Smooth muscle cell (in vitro differentiated cells): ENCODE measurements at regions not wholly inside any gene's neighbourhood (a gene's known extent, or its start where the extent isn't known, plus 50 kb on each side); places are given as distances from the start of the nearest gene placed in this dataset.

Experiments used
- DNase-seq: peaks from one replicate; lab custom pipeline; 2025; ENCODE audit not compliant: unreplicated experiment; lab: John Stamatoyannopoulos, UW
- H2AFZ ChIP-seq: fragments of 200-600 bp; sonication (generic); 2 replicates; pipeline ENCODE4 v1.6.0; 2016; ENCODE audit warnings: antibody characterized with exemption, low read depth, mild to moderate bottlenecking
- H3F3A ChIP-seq: fragments of 200-600 bp; sonication (generic); 2 replicates; pipeline ENCODE4 v1.6.0; 2017; ENCODE audit warnings: antibody characterized with exemption, low read depth
- H3K27ac ChIP-seq: fragments of 200-600 bp; sonication (generic); 2 replicates; pipeline ENCODE4 v1.5.1; 2016; ENCODE audit warnings: low read depth, mild to moderate bottlenecking
- H3K27me3 ChIP-seq: fragments of 200-600 bp; sonication (generic); 2 replicates; pipeline ENCODE4 v1.6.1; 2016; ENCODE audit warnings: low read depth, mild to moderate bottlenecking
- H3K36me3 ChIP-seq: fragments of 200-600 bp; sonication (generic); 2 replicates; pipeline ENCODE4 v1.5.1; 2016; ENCODE audit warnings: low read depth
- H3K4me1 ChIP-seq: fragments of 200-600 bp; sonication (generic); 2 replicates; pipeline ENCODE4 v1.5.1; 2016; ENCODE audit warnings: low read depth
- H3K4me2 ChIP-seq: fragments of 200-600 bp; sonication (generic); 2 replicates; pipeline ENCODE4 v1.6.0; 2016; ENCODE audit warnings: mild to moderate bottlenecking
- H3K4me3 ChIP-seq: fragments of 200-600 bp; sonication (generic); 2 replicates; pipeline ENCODE4 v1.5.1; 2016; ENCODE audit warnings: mild to moderate bottlenecking
- H3K79me2 ChIP-seq: fragments of 200-600 bp; sonication (generic); 2 replicates; pipeline ENCODE4 v1.6.0; 2016; ENCODE audit warnings: low read depth, mild to moderate bottlenecking
- H3K9ac ChIP-seq: fragments of 200-600 bp; sonication (generic); 2 replicates; pipeline ENCODE4 v1.6.0; 2016; ENCODE audit warnings: low read depth
- H3K9me3 ChIP-seq: fragments of 200-600 bp; sonication (generic); replicated peaks from 2 replicates; pipeline ENCODE4 v1.5.1; 2016; ENCODE audit warnings: low read depth
- H4K20me1 ChIP-seq: fragments of 200-600 bp; sonication (generic); 2 replicates; pipeline ENCODE4 v1.6.0; 2016; ENCODE audit warnings: low read depth
- WGBS: methylation state at CpG from one replicate; pipeline ENCODE4 v1.1.7; 2016; ENCODE audit warnings: low lambda C conversion rate; 5-methylcytosine and 5-hydroxymethylcytosine counted together
- TF ChIP-seq, protein P1 (sequence below): fragments of 200-600 bp; sonication (generic); IDR thresholded peaks from 2 replicates; pipeline ENCODE4 v1.5.1; 2017; ENCODE audit warnings: borderline replicate concordance, mild to moderate bottlenecking, antibody characterized with exemption; ENCODE audit not compliant: insufficient read depth, poor library complexity, severe bottlenecking

DNA sequence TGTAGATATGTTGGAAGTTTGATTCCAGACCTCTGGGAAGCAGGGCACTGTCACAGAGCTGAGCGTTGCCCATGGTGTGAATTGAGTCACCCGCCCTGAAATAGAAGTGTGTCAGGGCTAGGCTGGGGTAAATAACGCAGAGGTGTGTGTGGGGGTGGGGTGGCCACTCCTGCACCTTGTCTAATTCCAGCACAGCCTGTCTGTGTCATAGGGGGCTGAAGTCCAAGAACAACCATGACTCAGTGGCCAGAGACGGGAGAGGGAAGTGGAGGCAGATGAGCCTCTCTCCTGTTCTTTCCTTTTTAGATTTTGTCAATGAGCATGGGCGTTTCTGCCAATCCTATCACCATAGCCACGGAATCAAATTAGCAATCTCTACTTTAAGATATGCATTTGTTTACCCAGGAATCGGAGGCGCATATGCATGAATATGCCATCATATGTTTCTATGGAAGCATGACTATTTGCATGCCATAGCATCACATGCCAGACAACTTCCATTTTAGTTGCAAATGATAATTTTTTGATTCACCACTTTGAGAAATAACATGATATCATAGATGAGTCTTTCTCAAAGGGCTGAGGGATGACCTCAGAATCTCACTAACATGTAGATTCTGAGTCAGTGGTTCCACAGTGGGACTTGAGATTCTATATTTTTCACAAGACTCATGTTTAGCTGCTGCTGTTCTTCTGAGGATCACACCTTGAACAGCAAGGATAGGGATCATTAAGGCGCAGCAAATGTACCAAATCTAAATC is 852.9 kb downstream of the DCDC2C start:
- no peak for DNase-seq
- Histone ChIP-seq H3K27ac (no peak overlapping the region), H3K4me2 (no peak overlapping the region), H3K4me3 (no peak overlapping the region), H3K9me3 (no peaks in the 10 kb centered on the region), H4K20me1 (no peaks in the 10 kb centered on the region), H3K27me3 (no peaks in the 10 kb centered on the region), H3K4me1 (no peaks in the 10 kb centered on the region), H3K36me3 (no peaks in the 10 kb centered on the region), H3K9ac (no peak overlapping the region), H2AFZ (no peak overlapping the region), H3K79me2 (no peaks in the 10 kb centered on the region), H3F3A (no peaks in the 10 kb centered on the region)
- TF ChIP-seq, protein P1, sequence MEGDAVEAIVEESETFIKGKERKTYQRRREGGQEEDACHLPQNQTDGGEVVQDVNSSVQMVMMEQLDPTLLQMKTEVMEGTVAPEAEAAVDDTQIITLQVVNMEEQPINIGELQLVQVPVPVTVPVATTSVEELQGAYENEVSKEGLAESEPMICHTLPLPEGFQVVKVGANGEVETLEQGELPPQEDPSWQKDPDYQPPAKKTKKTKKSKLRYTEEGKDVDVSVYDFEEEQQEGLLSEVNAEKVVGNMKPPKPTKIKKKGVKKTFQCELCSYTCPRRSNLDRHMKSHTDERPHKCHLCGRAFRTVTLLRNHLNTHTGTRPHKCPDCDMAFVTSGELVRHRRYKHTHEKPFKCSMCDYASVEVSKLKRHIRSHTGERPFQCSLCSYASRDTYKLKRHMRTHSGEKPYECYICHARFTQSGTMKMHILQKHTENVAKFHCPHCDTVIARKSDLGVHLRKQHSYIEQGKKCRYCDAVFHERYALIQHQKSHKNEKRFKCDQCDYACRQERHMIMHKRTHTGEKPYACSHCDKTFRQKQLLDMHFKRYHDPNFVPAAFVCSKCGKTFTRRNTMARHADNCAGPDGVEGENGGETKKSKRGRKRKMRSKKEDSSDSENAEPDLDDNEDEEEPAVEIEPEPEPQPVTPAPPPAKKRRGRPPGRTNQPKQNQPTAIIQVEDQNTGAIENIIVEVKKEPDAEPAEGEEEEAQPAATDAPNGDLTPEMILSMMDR: no peak
- WGBS: 81% methylated on average over 9 of the region's 9 CpGs

DNA sequence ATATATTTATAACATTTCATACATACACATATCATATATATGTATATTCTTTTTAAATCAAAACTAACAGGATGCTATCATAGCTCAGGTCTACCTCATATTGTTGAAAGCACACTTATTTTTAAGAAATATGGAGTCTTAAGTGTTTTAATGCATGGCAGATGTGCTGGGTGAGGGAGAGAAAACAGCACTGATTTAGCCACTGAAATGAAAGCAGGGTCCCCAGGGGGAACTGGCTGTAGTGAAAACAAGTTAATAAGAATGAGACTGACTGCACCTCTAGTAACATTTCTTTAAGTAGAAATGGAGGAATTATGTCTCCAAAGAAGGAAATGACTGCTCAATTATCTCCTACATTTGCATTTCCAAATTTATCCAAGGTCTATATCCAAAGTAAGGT is 857.8 kb downstream of the DCDC2C start:
- Histone ChIP-seq H3K9me3 (no peaks in the 10 kb centered on the region), H3K27ac (no peak overlapping the region), H3F3A (no peaks in the 10 kb centered on the region), H3K4me2 (no peak overlapping the region), H3K27me3 (no peaks in the 10 kb centered on the region), H3K36me3 (no peaks in the 10 kb centered on the region), H3K4me3 (no peak overlapping the region), H3K9ac (no peak overlapping the region), H4K20me1 (no peaks in the 10 kb centered on the region), H3K4me1 (no peaks in the 10 kb centered on the region), H3K79me2 (no peaks in the 10 kb centered on the region), H2AFZ (no peak overlapping the region)
- DNase-seq: no peak
- TF ChIP-seq, protein P1: no peak

DNA sequence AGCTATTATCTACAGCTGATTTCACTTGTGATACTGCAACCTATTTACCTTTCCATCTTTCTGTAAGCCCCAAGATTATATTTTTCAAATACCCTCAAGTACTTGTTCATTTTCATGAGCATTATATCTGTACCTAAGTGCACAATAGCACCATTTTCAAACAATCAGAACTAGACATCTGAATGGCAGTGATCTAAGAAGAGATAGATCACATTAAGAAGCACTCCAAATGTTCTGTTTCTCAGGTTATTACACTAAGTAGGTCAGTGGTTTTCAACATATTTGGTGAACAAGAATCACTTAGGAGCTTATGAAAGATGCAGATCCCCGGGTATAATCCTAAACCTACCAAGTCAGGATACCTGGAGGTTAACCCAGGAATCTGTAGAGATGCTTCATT is 872.7 kb downstream of the DCDC2C start:
- Histone ChIP-seq H3F3A (no peaks in the 10 kb centered on the region), H3K9ac (no peak overlapping the region), H3K27me3 (no peaks in the 10 kb centered on the region), H2AFZ (no peak overlapping the region), H3K36me3 (no peaks in the 10 kb centered on the region), H3K4me1 (no peaks in the 10 kb centered on the region), H3K9me3 (no peaks in the 10 kb centered on the region), H3K4me3 (no peak overlapping the region), H4K20me1 (no peaks in the 10 kb centered on the region), H3K4me2 (no peak overlapping the region), H3K79me2 (no peaks in the 10 kb centered on the region), H3K27ac (no peak overlapping the region)
- TF ChIP-seq, protein P1: no peak
- 67% methylated on average over 1 of the region's 1 CpG for WGBS
- DNase-seq: no peak

DNA sequence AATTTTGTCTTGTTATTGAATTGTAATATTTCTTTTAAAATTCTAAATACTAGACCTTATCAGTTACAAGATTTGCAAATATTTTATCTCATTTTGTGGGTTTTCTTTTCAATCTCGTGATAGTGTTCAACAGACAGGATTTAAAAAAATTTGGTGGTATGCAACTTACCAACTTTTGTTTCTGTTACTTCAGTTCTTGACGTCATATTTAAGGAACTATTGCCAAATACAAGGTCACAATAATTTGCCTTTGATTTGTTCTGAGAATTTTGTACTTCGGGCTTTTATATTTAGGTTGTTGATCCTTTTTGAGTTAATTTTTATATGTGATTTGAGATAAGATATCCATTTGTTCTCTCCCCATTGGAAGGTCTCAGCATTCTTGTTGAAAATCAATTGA is 876.6 kb downstream of the DCDC2C start:
- no peaks in the 10 kb centered on the region for H3K4me1 ChIP-seq
- no peak overlapping the region for H3K4me3 ChIP-seq
- H3K9me3 ChIP-seq: no peaks in the 10 kb centered on the region
- no peak overlapping the region for H2AFZ ChIP-seq
- no peaks in the 10 kb centered on the region for H3F3A ChIP-seq
- WGBS: 76% methylated on average over 3 of the region's 3 CpGs
- TF ChIP-seq, protein P1: no peak
- H3K4me2 ChIP-seq: no peak overlapping the region
- no peaks in the 10 kb centered on the region for H3K79me2 ChIP-seq
- no peaks in the 10 kb centered on the region for H4K20me1 ChIP-seq
- no peak overlapping the region for H3K27ac ChIP-seq
- H3K36me3 ChIP-seq: no peaks in the 10 kb centered on the region
- no peaks in the 10 kb centered on the region for H3K27me3 ChIP-seq
- no peak overlapping the region for H3K9ac ChIP-seq
- DNase-seq: no peak
